ENCODE measurements at regions not wholly inside any gene's neighbourhood (a gene's known extent, or its start where the extent isn't known, plus 50 kb on each side); places are given as distances from the start of the nearest gene placed in this dataset.

- TF ChIP-seq NFIC (IDR thresholded peaks at IDR 0.05; ENCODE audit: low read depth, low read length) = no peak
- no peak for TF ChIP-seq EP300 (IDR thresholded peaks at IDR 0.05; ENCODE audit: borderline replicate concordance in 1 of 2, control insufficient read depth in 1 of 2, low read depth in 2 of 2, low read length in 2 of 2)
Observed at GRCh38 chr1:163652441-163652840, 330.7 kb downstream of the NUF2 start.
